ENCODE measurements at regions not wholly inside any gene's neighbourhood (a gene's known extent, or its start where the extent isn't known, plus 50 kb on each side); places are given as distances from the start of the nearest gene placed in this dataset.

DNA sequence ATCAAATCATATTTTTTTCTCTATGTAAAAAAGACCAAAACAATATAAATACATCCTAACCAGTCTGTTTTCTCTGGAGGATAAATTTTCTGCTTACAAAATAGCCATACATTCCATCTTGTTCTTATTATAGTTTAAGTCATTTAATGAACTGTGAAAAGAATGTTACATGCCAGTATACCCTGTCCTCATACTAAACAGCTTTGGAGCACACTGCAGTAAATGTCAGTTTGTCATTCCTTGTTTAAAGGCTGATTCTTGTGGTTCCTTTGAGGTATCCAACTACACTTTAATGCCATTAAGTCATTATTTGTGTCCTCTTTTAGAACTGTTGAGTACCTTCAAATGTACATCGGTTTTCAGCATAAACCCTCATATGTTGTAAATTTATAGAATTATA lies 52.7 kb upstream of the DCBLD2 start (continued):
- TF ChIP-seq ATF1 (CRISPR knock-in tag; IDR thresholded peaks at IDR 0.05) (no peak), ZNF207 (IDR thresholded peaks at IDR 0.05; ENCODE audit: borderline replicate concordance) (no peak), RCOR2 (CRISPR knock-in tag; IDR thresholded peaks at IDR 0.05) (no peak)

DNA sequence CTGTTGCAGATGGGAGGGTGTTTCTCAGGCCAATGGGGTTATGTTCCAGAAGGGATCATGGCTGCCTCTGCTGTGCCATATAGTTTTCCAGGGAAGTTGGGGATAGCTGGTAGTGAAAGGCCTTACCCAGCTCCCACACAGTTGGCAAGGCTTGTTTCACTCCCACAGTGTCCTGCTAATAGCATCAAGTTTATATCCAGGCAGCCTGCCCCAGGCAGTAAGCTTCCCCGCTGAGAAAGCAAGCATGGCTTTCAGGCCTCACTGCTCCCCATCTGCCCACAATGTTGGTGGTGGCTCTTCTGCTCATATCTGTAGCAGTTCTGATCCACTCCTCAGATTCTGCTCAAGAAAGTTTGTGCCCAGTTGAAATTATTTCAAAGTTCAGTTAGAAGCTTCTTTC lies 50.9 kb upstream of the DCBLD2 start:
- no peak for DNase-seq (ENCODE audit: low spot score)
- H3K4me1 ChIP-seq (ENCODE audit: insufficient read depth, low read length): no peaks in the 10 kb centered on the region
- no peak overlapping the region for H3K4me3 ChIP-seq (replicated peaks in 1 of 3; ENCODE audit: insufficient read depth in 1 of 3, low read depth in 2 of 3, low read length in 3 of 3)
- no peaks in the 10 kb centered on the region for H3K9me3 ChIP-seq (ENCODE audit: low read length)
- no peak overlapping the region for H3K9ac ChIP-seq (ENCODE audit: insufficient read depth, low read depth, low read length)
- H3K4me2 ChIP-seq (ENCODE audit: low read depth, low read length): no peak overlapping the region
- no CpG with 5 or more reads among the region's 1 CpG for WGBS (ENCODE audit: low lambda C conversion rate)
- BruUV-seq (replicated peaks): no TSS peak
- no peaks in the 10 kb centered on the region for H3K36me3 ChIP-seq (replicated peaks in 1 of 2; ENCODE audit: control insufficient read depth in 1 of 2, insufficient read depth in 2 of 2, low read length in 2 of 2)
- H2AFZ ChIP-seq (ENCODE audit: low read length): no peak overlapping the region
- H3K27me3 ChIP-seq (ENCODE audit: control insufficient read depth in 1 of 2, insufficient read depth in 2 of 2, low read length in 2 of 2): no peaks in the 10 kb centered on the region
- ATAC-seq: no peak
- no peaks in the 10 kb centered on the region for H4K20me1 ChIP-seq (ENCODE audit: insufficient read depth, low read length)
- intact Hi-C loops (cut with micrococcal nuclease; ENCODE audit: unreplicated experiment) (no loop called here), in situ Hi-C loops (cut with HindIII; ENCODE audit: extremely low pct_ligation_motif_present, low pct_unique_long_range_greater_than_20kb) (no loop called here)
- POLR2A ChIA-PET: no interaction called here
- CTCF ChIA-PET (ENCODE audit: low intra/inter-chr PET ratio, low total read pairs): no interaction called here
- no peak for FAIRE-seq
- H3K79me2 ChIP-seq (ENCODE audit: insufficient read depth, low read length): no peaks in the 10 kb centered on the region
- TF ChIP-seq ZNF101 (CRISPR knock-in tag; IDR thresholded peaks at IDR 0.05; ENCODE audit: borderline replicate concordance, low read depth): no peak
- no peak for TF ChIP-seq RAD51 (IDR thresholded peaks at IDR 0.05; ENCODE audit: borderline replicate concordance)
- no peak for TF ChIP-seq FOXA1 (IDR thresholded peaks at IDR 0.05)
- no peak for TF ChIP-seq FOXA1 (CRISPR knock-in tag; IDR thresholded peaks at IDR 0.05)
- no peak for TF ChIP-seq DNMT3B (CRISPR knock-in tag; conservative IDR thresholded peaks at IDR 0.05)
- TF ChIP-seq ZFY (CRISPR knock-in tag; IDR thresholded peaks at IDR 0.05): no peak
- TF ChIP-seq MED13 (CRISPR knock-in tag; IDR thresholded peaks at IDR 0.05): no peak
- TF ChIP-seq NR2F2 (IDR thresholded peaks at IDR 0.05; ENCODE audit: borderline replicate concordance, low read depth): no peak
- no peak for TF ChIP-seq YEATS4 (CRISPR knock-in tag; IDR thresholded peaks at IDR 0.05; ENCODE audit: borderline replicate concordance)
- TF ChIP-seq, protein P1, sequence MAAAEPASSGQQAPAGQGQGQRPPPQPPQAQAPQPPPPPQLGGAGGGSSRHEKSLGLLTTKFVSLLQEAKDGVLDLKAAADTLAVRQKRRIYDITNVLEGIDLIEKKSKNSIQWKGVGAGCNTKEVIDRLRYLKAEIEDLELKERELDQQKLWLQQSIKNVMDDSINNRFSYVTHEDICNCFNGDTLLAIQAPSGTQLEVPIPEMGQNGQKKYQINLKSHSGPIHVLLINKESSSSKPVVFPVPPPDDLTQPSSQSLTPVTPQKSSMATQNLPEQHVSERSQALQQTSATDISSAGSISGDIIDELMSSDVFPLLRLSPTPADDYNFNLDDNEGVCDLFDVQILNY (CRISPR knock-in tag; conservative IDR thresholded peaks at IDR 0.05): no peak
- TF ChIP-seq ZNF430 (CRISPR knock-in tag; IDR thresholded peaks at IDR 0.05): no peak
- no peak for TF ChIP-seq TCF7L2 (IDR thresholded peaks at IDR 0.05; ENCODE audit: low read depth, low read length)
- no peak for TF ChIP-seq ZNF777 (CRISPR knock-in tag; IDR thresholded peaks at IDR 0.05)
- TF ChIP-seq, protein P2, sequence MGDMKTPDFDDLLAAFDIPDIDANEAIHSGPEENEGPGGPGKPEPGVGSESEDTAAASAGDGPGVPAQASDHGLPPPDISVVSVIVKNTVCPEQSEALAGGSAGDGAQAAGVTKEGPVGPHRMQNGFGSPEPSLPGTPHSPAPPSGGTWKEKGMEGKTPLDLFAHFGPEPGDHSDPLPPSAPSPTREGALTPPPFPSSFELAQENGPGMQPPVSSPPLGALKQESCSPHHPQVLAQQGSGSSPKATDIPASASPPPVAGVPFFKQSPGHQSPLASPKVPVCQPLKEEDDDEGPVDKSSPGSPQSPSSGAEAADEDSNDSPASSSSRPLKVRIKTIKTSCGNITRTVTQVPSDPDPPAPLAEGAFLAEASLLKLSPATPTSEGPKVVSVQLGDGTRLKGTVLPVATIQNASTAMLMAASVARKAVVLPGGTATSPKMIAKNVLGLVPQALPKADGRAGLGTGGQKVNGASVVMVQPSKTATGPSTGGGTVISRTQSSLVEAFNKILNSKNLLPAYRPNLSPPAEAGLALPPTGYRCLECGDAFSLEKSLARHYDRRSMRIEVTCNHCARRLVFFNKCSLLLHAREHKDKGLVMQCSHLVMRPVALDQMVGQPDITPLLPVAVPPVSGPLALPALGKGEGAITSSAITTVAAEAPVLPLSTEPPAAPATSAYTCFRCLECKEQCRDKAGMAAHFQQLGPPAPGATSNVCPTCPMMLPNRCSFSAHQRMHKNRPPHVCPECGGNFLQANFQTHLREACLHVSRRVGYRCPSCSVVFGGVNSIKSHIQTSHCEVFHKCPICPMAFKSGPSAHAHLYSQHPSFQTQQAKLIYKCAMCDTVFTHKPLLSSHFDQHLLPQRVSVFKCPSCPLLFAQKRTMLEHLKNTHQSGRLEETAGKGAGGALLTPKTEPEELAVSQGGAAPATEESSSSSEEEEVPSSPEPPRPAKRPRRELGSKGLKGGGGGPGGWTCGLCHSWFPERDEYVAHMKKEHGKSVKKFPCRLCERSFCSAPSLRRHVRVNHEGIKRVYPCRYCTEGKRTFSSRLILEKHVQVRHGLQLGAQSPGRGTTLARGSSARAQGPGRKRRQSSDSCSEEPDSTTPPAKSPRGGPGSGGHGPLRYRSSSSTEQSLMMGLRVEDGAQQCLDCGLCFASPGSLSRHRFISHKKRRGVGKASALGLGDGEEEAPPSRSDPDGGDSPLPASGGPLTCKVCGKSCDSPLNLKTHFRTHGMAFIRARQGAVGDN (CRISPR knock-in tag; IDR thresholded peaks at IDR 0.05): no peak
- TF ChIP-seq KLF11 (CRISPR knock-in tag; IDR thresholded peaks at IDR 0.05): no peak
- TF ChIP-seq KLF15 (CRISPR knock-in tag; IDR thresholded peaks at IDR 0.05; ENCODE audit: borderline replicate concordance): no peak
- no peak for TF ChIP-seq HNF4A (CRISPR knock-in tag; IDR thresholded peaks at IDR 0.05)
- no peak for TF ChIP-seq ZNF329 (CRISPR knock-in tag; IDR thresholded peaks at IDR 0.05; ENCODE audit: low read depth)
- no peak overlapping the region for H3K27ac ChIP-seq (ENCODE audit: extremely low read length, insufficient read depth, low read length)

All from HepG2 (cell line).